ENCODE measurements at regions not wholly inside any gene's neighbourhood (a gene's known extent, or its start where the extent isn't known, plus 50 kb on each side); places are given as distances from the start of the nearest gene placed in this dataset.

- Mint-ChIP-seq H3K27ac (no peak overlapping the region), H3K9me3 (ENCODE audit: low read depth) (no peaks in the 10 kb centered on the region), H3K27me3 (no peaks in the 10 kb centered on the region), H3K4me1 (no peaks in the 10 kb centered on the region), H3K36me3 (ENCODE audit: low read depth) (no peaks in the 10 kb centered on the region), H3K4me3 (no peak overlapping the region)
- intact Hi-C loops (cut with DNase I, micrococcal nuclease): no loop called here
- DNase-seq (no peak), ATAC-seq (no peak)
- ChIA-PET POLR2A (no interaction called here), CTCF (no interaction called here)
Measured at GRCh38 chr4:156085100-156085499, 131.4 kb upstream of the CTSO start.

- H3K4me1 Mint-ChIP-seq: no peaks in the 10 kb centered on the region
- H3K36me3 Mint-ChIP-seq (ENCODE audit: low read depth): no peaks in the 10 kb centered on the region
- no peak overlapping the region for H3K27ac Mint-ChIP-seq
- no peaks in the 10 kb centered on the region for H3K9me3 Mint-ChIP-seq (ENCODE audit: low read depth)
- intact Hi-C loops (cut with DNase I, micrococcal nuclease): no loop called here
- ChIA-PET CTCF (no interaction called here), POLR2A (no interaction called here)
- no peak for DNase-seq
- ATAC-seq: no peak
- no peak overlapping the region for H3K4me3 Mint-ChIP-seq
- H3K27me3 Mint-ChIP-seq: no peaks in the 10 kb centered on the region
Measured at GRCh38 chr4:156084373-156084772, 130.7 kb upstream of the CTSO start.

DNA sequence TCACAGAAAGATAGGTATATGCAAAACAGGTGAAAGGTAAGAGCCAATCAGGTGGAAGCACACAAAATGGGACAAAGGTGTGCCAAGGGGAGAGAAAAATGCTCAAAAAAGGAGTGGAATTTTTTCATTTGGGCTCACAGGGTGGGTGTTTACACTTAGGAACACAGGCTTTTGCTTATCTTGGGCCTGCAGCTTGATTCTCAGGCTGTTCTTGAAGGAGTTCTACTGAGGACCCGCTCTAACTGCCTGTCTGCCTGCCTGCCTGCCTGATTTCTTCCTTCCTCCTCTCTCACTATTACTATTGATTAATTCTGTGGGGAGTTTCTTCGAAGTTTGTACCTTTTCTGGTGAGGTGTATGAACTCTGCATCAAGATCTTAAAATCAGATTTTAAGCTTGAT is 120.3 kb upstream of the CTSO start:
- no peak for DNase-seq
- no peak for ATAC-seq
- intact Hi-C loops (cut with DNase I, micrococcal nuclease): no loop called here
- Mint-ChIP-seq H3K27ac (no peak overlapping the region), H3K9me3 (ENCODE audit: low read depth) (no peaks in the 10 kb centered on the region), H3K36me3 (ENCODE audit: low read depth) (no peaks in the 10 kb centered on the region), H3K4me1 (no peaks in the 10 kb centered on the region), H3K4me3 (no peak overlapping the region), H3K27me3 (peaks cover 2% of the 10 kb centered on the region)
- CTCF ChIA-PET: no interaction called here
- POLR2A ChIA-PET: no interaction called here

DNA sequence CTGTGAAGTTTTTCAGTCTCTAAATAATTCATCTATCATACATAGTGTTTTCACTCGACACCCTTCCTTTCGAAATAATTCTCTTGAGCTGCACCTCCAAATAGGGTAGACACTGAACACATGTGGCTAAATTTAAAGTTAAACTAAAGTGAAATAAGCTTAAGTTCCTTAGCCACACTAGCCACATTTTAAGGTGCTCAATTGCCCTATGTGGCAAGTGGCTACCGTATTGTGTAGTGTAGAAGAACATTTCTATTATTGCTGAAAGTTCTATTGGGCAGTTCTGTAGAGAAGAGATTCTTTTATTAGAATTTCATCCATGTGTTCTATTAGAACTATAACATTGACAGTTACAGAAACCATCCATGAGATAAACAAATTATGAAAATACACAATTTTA is 107.0 kb upstream of the CTSO start:
- intact Hi-C loops (cut with DNase I, micrococcal nuclease): no loop called here
- Mint-ChIP-seq H3K4me1 (no peaks in the 10 kb centered on the region), H3K36me3 (ENCODE audit: low read depth) (no peaks in the 10 kb centered on the region), H3K27me3 (no peaks in the 10 kb centered on the region), H3K4me3 (no peak overlapping the region), H3K9me3 (ENCODE audit: low read depth) (no peaks in the 10 kb centered on the region), H3K27ac (no peak overlapping the region)
- POLR2A ChIA-PET: interaction anchor here (0.6 kb wide), 1 partner anchor 1973 kb away, joined by 4 read pairs; no protein-coding TSS in a partner anchor
- DNase-seq: no peak
- ATAC-seq: no peak
- CTCF ChIA-PET: no interaction called here

- intact Hi-C loops (cut with DNase I, micrococcal nuclease): no loop called here
- ATAC-seq (no peak), DNase-seq (no peak)
- CTCF ChIA-PET: no interaction called here
- Mint-ChIP-seq H3K36me3 (ENCODE audit: low read depth) (no peaks in the 10 kb centered on the region), H3K4me1 (no peaks in the 10 kb centered on the region), H3K4me3 (no peak overlapping the region), H3K9me3 (ENCODE audit: low read depth) (no peaks in the 10 kb centered on the region), H3K27ac (no peak overlapping the region), H3K27me3 (no peaks in the 10 kb centered on the region)
- POLR2A ChIA-PET: no interaction called here
Measured at GRCh38 chr4:156053174-156053573, 99.5 kb upstream of the CTSO start.

DNA sequence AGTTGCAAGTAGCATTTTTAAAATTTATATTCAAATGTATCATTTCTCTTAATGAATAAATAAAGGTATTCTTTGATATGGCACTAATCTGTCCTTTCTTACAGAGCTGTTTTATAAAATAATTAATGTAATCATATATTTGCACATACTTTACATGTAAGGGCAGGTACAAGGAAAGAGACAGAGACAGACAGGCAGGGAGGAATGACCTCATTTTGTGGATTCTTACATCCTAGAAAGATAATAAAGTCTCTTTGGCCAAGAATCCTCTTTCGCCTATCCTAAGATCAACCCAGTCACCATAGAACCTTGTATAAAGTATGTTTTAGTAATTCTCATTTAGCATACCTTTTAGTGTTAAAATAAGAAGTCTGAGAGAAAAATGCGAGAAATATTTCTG is 98.5 kb upstream of the CTSO start:
- intact Hi-C loops (cut with DNase I, micrococcal nuclease): no loop called here
- ChIA-PET CTCF (no interaction called here), POLR2A (no interaction called here)
- Mint-ChIP-seq H3K27ac (no peak overlapping the region), H3K4me3 (no peak overlapping the region), H3K36me3 (ENCODE audit: low read depth) (no peaks in the 10 kb centered on the region), H3K27me3 (no peaks in the 10 kb centered on the region), H3K4me1 (no peaks in the 10 kb centered on the region), H3K9me3 (ENCODE audit: low read depth) (no peaks in the 10 kb centered on the region)
- ATAC-seq: no peak
- DNase-seq: no peak

- DNase-seq (no peak), ATAC-seq (no peak)
- intact Hi-C loops (cut with DNase I, micrococcal nuclease): no loop called here
- Mint-ChIP-seq H3K4me1 (no peaks in the 10 kb centered on the region), H3K4me3 (no peak overlapping the region), H3K36me3 (ENCODE audit: low read depth) (no peaks in the 10 kb centered on the region), H3K27ac (no peak overlapping the region), H3K9me3 (ENCODE audit: low read depth) (peaks cover 2% of the 10 kb centered on the region), H3K27me3 (peaks cover 7% of the 10 kb centered on the region)
- ChIA-PET CTCF (no interaction called here), POLR2A (no interaction called here)
Measured at GRCh38 chr4:156038772-156039171, 85.1 kb upstream of the CTSO start.

GRCh38 chr4:156036496-156036895 is 82.8 kb upstream of the CTSO start:
- Mint-ChIP-seq H3K4me1 (no peaks in the 10 kb centered on the region), H3K36me3 (ENCODE audit: low read depth) (no peaks in the 10 kb centered on the region), H3K9me3 (ENCODE audit: low read depth) (no peaks in the 10 kb centered on the region), H3K4me3 (no peak overlapping the region), H3K27ac (no peak overlapping the region), H3K27me3 (peaks cover 7% of the 10 kb centered on the region)
- ChIA-PET CTCF (no interaction called here), POLR2A (no interaction called here)
- no peak for ATAC-seq
- intact Hi-C loops (cut with DNase I, micrococcal nuclease): no loop called here
- no peak for DNase-seq

DNA sequence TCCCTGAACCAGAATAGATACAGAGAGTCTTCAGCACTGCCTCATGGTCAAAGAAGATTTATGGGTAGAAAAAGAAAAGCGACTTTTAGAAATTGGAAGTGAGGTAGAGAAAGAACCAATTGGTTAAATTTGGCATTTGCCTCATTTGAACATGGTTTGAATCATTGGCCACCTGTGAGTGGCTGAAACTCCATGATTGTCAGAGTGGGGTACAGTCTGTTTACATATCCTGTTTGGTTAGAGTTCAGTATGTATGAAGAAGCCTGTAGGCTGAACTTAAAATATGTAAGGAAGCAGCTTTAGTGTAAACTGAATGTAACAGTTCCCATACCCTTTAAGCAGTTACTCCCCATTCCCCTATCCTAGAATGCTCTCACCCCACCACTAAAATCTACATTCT is 76.0 kb upstream of the CTSO start:
- POLR2A ChIA-PET: no interaction called here
- peaks cover 2% of the 10 kb centered on the region for H3K27me3 Mint-ChIP-seq

GRCh38 chr4:156021298-156021697 is 67.6 kb upstream of the CTSO start:
- intact Hi-C loops (cut with DNase I, micrococcal nuclease): no loop called here

More for the DNA sequence above, 76.0 kb upstream of the CTSO start:
- CTCF ChIA-PET: no interaction called here
- H3K9me3 Mint-ChIP-seq (ENCODE audit: low read depth): no peaks in the 10 kb centered on the region
- DNase-seq (no peak), ATAC-seq (no peak)
- H3K4me1 Mint-ChIP-seq: no peaks in the 10 kb centered on the region
- no peak overlapping the region for H3K27ac Mint-ChIP-seq
- H3K36me3 Mint-ChIP-seq (ENCODE audit: low read depth): no peaks in the 10 kb centered on the region
- H3K4me3 Mint-ChIP-seq: no peak overlapping the region
- intact Hi-C loops (cut with DNase I, micrococcal nuclease): no loop called here

DNA sequence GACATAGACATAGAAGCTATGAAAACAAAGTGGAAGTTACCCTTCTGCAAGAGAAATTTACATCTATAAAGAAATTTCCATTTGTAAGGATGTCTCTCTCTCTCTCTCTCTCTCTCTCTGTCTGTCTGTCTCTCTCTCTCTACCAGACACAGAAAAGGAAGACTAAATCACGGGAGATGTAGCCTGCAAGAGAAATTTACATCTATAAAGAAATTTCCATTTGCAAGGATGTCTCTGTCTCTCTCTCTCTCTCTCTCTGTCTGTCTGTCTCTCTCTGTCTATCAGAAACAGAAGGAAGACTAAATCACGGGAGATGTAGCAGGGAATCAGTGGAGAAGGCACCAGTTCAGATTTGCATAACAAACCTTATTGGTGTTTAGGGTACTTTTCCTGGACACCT is 65.6 kb upstream of the CTSO start:
- Mint-ChIP-seq H3K36me3 (ENCODE audit: low read depth) (no peaks in the 10 kb centered on the region), H3K4me1 (no peaks in the 10 kb centered on the region), H3K4me3 (no peak overlapping the region), H3K27ac (no peak overlapping the region), H3K9me3 (ENCODE audit: low read depth) (no peaks in the 10 kb centered on the region), H3K27me3 (no peaks in the 10 kb centered on the region)
- DNase-seq: no peak
- intact Hi-C loops (cut with DNase I, micrococcal nuclease): no loop called here
- POLR2A ChIA-PET: no interaction called here
- ATAC-seq: no peak
- CTCF ChIA-PET: no interaction called here

More at GRCh38 chr4:156021298-156021697, 67.6 kb upstream of the CTSO start:
- Mint-ChIP-seq H3K4me3 (no peak overlapping the region), H3K4me1 (no peaks in the 10 kb centered on the region), H3K36me3 (ENCODE audit: low read depth) (no peaks in the 10 kb centered on the region), H3K27ac (no peak overlapping the region), H3K9me3 (ENCODE audit: low read depth) (no peaks in the 10 kb centered on the region), H3K27me3 (no peaks in the 10 kb centered on the region)
- ATAC-seq: no peak
- DNase-seq: no peak
- CTCF ChIA-PET: no interaction called here
- POLR2A ChIA-PET: no interaction called here

DNA sequence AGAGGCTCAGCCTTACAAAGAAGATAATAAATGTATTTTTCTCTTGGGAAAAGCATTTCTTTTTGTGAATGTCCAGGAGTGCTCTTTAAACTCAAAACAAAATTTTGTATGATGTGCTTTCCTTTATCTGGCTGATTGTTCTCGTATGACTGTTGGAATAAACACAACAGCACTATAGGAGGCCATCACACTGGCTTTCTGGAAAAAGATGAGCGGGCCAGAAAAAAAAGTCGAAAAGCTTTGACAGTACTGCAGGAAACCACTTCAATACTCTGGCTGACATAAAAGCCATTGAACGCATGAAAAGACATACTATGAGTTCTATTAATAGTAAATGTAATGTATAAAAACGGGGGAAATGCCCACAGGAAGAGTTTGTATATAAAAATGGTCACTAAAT is 64.7 kb upstream of the CTSO start:
- CTCF ChIA-PET: no interaction called here
- Mint-ChIP-seq H3K27ac (no peak overlapping the region), H3K4me1 (no peaks in the 10 kb centered on the region), H3K4me3 (no peak overlapping the region), H3K27me3 (no peaks in the 10 kb centered on the region), H3K9me3 (ENCODE audit: low read depth) (no peaks in the 10 kb centered on the region), H3K36me3 (ENCODE audit: low read depth) (no peaks in the 10 kb centered on the region)
- DNase-seq (no peak), ATAC-seq (no peak)
- POLR2A ChIA-PET: no interaction called here
- intact Hi-C loops (cut with DNase I, micrococcal nuclease): no loop called here

DNA sequence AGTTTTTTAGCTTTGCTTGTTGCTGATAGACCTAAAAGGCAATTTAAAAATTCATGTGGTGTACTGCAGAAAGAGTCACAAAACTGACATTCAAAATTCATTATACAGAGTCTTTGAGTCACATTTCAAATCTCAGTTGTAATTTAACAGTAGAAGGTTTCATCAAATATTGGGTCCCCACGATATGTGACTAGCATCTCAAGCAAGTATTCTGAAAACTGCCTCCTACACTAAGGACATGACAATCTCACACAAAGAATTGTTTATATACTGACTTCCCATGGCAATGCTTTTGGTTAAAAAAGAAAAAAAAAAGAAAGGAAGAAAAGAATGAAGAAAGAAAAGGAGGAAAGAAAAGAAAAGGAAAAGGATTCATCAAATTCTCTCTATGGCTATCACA is 62.1 kb upstream of the CTSO start:
- ChIA-PET CTCF (no interaction called here), POLR2A (no interaction called here)
- DNase-seq: no peak
- no peaks in the 10 kb centered on the region for H3K36me3 Mint-ChIP-seq (ENCODE audit: low read depth)
- no peak overlapping the region for H3K4me3 Mint-ChIP-seq
- H3K4me1 Mint-ChIP-seq: no peaks in the 10 kb centered on the region
- no peaks in the 10 kb centered on the region for H3K27me3 Mint-ChIP-seq
- no peak for ATAC-seq
- intact Hi-C loops (cut with DNase I, micrococcal nuclease): no loop called here
- H3K9me3 Mint-ChIP-seq (ENCODE audit: low read depth): no peaks in the 10 kb centered on the region
- H3K27ac Mint-ChIP-seq: no peak overlapping the region
